Osteoblast (primary cell): ENCODE measurements at regions not wholly inside any gene's neighbourhood (a gene's known extent, or its start where the extent isn't known, plus 50 kb on each side); places are given as distances from the start of the nearest gene placed in this dataset.
"Not testable (repeated sequence)": the region's sequence is repeated elsewhere in the genome, so short reads cannot be mapped to it uniquely, and the experiment has no call there.

Experiments
- DNase-seq: peaks from one replicate; pipeline ENCODE4 v3.0.0; 2011; ENCODE audit warnings: low spot score, mixed read lengths; ENCODE audit not compliant: insufficient read length; ENCODE audit errors: missing footprints
- H2AFZ ChIP-seq: 2 replicates; pipeline ENCODE4 v1.6.0; 2011; ENCODE audit warnings: mild to moderate bottlenecking, low read length
- H3K27ac ChIP-seq: 2 replicates; pipeline ENCODE4 v1.5.1; 2011; ENCODE audit warnings: mild to moderate bottlenecking, low read depth, low read length, moderate library complexity
- H3K27me3 ChIP-seq: 2 replicates; pipeline ENCODE4 v1.6.0; 2012; ENCODE audit warnings: mild to moderate bottlenecking, control low read depth, inconsistent platforms, low read length, moderate library complexity; ENCODE audit not compliant: insufficient read depth
- H3K36me3 ChIP-seq: 2 replicates; pipeline ENCODE4 v1.5.1; 2011; ENCODE audit warnings: mild to moderate bottlenecking, low read length, control low read depth, moderate library complexity; ENCODE audit not compliant: insufficient read depth
- H3K4me1 ChIP-seq: 2 replicates; pipeline ENCODE4 v1.5.1; 2011; ENCODE audit warnings: mild to moderate bottlenecking, low read length, control low read depth, moderate library complexity; ENCODE audit not compliant: insufficient read depth
- H3K4me2 ChIP-seq: 2 replicates; pipeline ENCODE4 v1.6.0; 2011; ENCODE audit warnings: mild to moderate bottlenecking, low read length; ENCODE audit not compliant: insufficient read depth
- H3K4me3 ChIP-seq: fragments of 200-600 bp; sonication (generic); 3 replicates; pipeline ENCODE4 v1.5.1; 2012; ENCODE audit warnings: mild to moderate bottlenecking, low read length, inconsistent platforms; ENCODE audit not compliant: insufficient read depth
- H3K79me2 ChIP-seq: 2 replicates; pipeline ENCODE4 v1.6.0; 2012; ENCODE audit warnings: mild to moderate bottlenecking, low read length, control low read depth, inconsistent platforms; ENCODE audit not compliant: insufficient read depth
- H3K9me3 ChIP-seq: 2 replicates; pipeline ENCODE4 v1.5.1; 2011; ENCODE audit warnings: low read depth, low read length, control low read depth
- H4K20me1 ChIP-seq: 2 replicates; pipeline ENCODE4 v1.6.0; 2012; ENCODE audit warnings: mild to moderate bottlenecking, low read length, control low read depth; ENCODE audit not compliant: insufficient read depth
- TF ChIP-seq, protein P1 (sequence below): IDR thresholded peaks from 2 replicates; pipeline ENCODE4 v1.5.1; 2011; ENCODE audit warnings: mild to moderate bottlenecking, low read depth, low read length, moderate library complexity; ENCODE audit errors: extremely low read depth

DNA sequence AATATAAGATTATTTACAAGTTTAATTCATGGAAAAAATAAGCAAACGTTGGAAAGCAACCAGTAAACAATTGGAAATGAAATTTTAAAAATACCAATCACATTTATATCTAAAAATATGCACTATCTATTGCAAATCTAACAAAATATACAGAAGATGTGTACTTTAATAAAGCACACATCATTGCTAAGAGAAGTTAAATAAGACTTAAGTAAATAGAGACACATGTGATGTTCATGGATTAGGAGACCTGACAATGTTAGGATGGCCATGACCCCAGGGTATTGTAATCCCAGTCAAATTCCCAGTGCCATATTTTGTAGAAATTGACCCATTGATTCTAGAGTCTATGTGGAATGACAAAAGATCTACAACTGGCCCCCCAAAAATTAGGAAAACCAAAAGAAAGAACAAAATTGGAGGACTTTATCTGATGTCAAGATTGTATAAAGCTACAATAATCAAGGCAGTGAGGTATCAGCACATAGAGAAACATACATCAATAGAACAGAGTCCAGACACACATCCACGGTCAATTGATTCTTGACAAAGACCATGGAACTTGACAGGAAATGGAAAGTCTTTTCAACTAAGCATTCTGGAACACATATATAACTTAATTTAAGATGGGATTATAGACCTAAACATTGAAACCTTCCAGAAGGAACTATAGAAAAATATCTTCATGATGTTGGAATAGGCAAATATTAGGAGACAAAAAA is 90.8 kb upstream of the USP29 start:
- no peaks in the 10 kb centered on the region for H3K36me3 ChIP-seq
- no peak overlapping the region for H3K4me2 ChIP-seq
- no peak overlapping the region for H3K4me3 ChIP-seq
- no peak overlapping the region for H2AFZ ChIP-seq
- no peaks in the 10 kb centered on the region for H3K9me3 ChIP-seq
- TF ChIP-seq, protein P1, sequence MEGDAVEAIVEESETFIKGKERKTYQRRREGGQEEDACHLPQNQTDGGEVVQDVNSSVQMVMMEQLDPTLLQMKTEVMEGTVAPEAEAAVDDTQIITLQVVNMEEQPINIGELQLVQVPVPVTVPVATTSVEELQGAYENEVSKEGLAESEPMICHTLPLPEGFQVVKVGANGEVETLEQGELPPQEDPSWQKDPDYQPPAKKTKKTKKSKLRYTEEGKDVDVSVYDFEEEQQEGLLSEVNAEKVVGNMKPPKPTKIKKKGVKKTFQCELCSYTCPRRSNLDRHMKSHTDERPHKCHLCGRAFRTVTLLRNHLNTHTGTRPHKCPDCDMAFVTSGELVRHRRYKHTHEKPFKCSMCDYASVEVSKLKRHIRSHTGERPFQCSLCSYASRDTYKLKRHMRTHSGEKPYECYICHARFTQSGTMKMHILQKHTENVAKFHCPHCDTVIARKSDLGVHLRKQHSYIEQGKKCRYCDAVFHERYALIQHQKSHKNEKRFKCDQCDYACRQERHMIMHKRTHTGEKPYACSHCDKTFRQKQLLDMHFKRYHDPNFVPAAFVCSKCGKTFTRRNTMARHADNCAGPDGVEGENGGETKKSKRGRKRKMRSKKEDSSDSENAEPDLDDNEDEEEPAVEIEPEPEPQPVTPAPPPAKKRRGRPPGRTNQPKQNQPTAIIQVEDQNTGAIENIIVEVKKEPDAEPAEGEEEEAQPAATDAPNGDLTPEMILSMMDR, result no peak
- H4K20me1 ChIP-seq, result no peaks in the 10 kb centered on the region
- H3K79me2 ChIP-seq, result no peaks in the 10 kb centered on the region
- DNase-seq, result no peak
- no peaks in the 10 kb centered on the region for H3K4me1 ChIP-seq
- H3K27ac ChIP-seq, result no peak overlapping the region
- no peaks in the 10 kb centered on the region for H3K27me3 ChIP-seq

DNA sequence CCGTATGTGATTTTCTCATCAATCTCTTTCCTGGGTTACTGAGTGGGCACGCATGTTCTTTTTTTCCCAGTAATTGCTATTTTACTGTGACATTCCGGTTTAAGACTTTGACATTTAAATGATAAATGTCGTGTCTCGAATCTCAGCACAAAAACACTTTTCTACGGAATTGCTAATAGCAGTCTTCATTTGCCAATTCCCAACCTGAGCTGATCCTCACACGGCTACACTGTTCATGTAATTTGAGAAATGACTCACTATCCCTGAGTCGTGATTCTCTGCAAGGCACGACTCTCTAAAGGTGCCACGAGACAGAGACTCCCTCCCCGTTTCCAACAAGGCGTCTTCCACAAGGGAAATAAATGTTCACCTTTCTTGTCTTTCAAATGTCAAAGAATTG is 88.7 kb upstream of the USP29 start:
- no peaks in the 10 kb centered on the region for H4K20me1 ChIP-seq
- H3K4me1 ChIP-seq, result no peaks in the 10 kb centered on the region
- TF ChIP-seq, protein P1, result no peak
- DNase-seq, result no peak
- H3K4me2 ChIP-seq, result no peak overlapping the region
- no peaks in the 10 kb centered on the region for H3K27me3 ChIP-seq
- H2AFZ ChIP-seq, result no peak overlapping the region
- no peak overlapping the region for H3K4me3 ChIP-seq
- no peaks in the 10 kb centered on the region for H3K36me3 ChIP-seq
- H3K79me2 ChIP-seq, result no peaks in the 10 kb centered on the region
- no peak overlapping the region for H3K27ac ChIP-seq
- H3K9me3 ChIP-seq, result no peaks in the 10 kb centered on the region

DNA sequence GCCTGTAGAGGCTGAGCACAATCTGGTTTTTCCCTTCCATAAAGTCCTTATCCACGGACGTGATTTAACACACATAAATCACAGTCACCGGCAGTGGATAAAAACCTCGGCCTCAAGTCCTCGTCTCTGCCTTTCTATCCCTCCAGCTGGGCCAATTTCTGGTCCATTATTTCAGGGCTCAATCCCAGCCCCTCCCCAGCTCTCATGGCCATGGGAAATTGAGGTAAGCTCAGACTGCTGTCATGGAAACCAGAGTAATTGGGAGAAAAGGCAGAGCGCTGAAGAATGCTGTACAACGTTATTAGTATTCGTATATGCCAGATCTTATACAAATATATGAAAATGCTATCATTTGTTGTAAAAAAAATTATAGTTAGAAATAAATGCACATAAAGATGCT is 86.2 kb upstream of the USP29 start:
- no peaks in the 10 kb centered on the region for H3K4me1 ChIP-seq
- H3K4me3 ChIP-seq, result no peak overlapping the region
- TF ChIP-seq, protein P1, result no peak
- H3K79me2 ChIP-seq, result no peaks in the 10 kb centered on the region
- H3K9me3 ChIP-seq, result no peaks in the 10 kb centered on the region
- H3K36me3 ChIP-seq, result no peaks in the 10 kb centered on the region
- no peaks in the 10 kb centered on the region for H4K20me1 ChIP-seq
- no peak for DNase-seq
- no peak overlapping the region for H3K4me2 ChIP-seq
- no peak overlapping the region for H3K27ac ChIP-seq
- no peaks in the 10 kb centered on the region for H3K27me3 ChIP-seq
- no peak overlapping the region for H2AFZ ChIP-seq

DNA sequence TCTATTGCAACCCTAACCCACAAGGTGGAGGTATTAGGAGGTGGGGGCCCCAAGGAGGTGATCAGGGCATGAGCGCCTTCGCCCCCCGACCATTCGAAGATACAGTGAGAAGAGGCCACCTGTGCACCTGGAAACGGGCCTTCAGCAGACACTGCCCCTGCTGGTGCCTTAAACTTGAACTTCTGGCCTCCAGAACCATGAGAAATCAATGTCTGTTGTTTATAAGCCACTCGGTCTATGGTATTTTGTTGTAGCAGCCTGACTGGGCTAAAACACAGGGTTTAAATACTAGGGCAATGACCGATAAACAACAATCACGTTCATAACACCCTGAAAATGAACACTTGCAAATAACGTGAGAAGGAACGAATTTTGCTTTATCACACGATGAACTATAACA is 85.2 kb upstream of the USP29 start:
- H3K4me2 ChIP-seq, result no peak overlapping the region
- DNase-seq, result no peak
- no peaks in the 10 kb centered on the region for H3K27me3 ChIP-seq
- H3K36me3 ChIP-seq, result no peaks in the 10 kb centered on the region
- H3K27ac ChIP-seq, result no peak overlapping the region
- H3K9me3 ChIP-seq, result no peaks in the 10 kb centered on the region
- no peaks in the 10 kb centered on the region for H3K4me1 ChIP-seq
- no peaks in the 10 kb centered on the region for H3K79me2 ChIP-seq
- no peak overlapping the region for H2AFZ ChIP-seq
- H4K20me1 ChIP-seq, result no peaks in the 10 kb centered on the region
- H3K4me3 ChIP-seq, result no peak overlapping the region
- TF ChIP-seq, protein P1, result no peak

DNA sequence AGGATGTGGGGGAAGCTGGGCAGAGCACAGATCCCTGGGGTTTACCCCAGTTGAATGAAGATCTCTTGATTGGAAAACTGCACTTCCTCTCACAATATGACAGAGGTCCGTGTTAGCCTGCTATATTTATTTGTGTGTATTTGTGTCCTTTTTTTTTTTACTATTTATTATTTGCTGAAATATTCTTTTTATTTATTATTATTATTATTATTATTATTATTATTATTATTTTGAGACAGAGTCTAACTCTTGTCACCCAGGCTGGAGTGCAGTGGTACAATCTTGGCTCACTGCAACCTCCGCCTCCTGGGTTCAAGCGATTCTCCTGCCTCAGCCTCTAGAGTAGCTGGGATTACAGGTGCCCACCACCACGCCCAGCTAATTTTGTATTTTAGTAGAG is 84.0 kb upstream of the USP29 start:
- H3K27me3 ChIP-seq, H2AFZ ChIP-seq, H4K20me1 ChIP-seq, H3K36me3 ChIP-seq, H3K4me2 ChIP-seq, H3K4me1 ChIP-seq, DNase-seq, H3K27ac ChIP-seq, H3K9me3 ChIP-seq, H3K4me3 ChIP-seq, H3K79me2 ChIP-seq: not testable (repeated sequence)
